Stimulated activated CD8-positive, alpha-beta memory T cell treated with anti-CD3 and anti-CD28 coated beads, Interleukin-7, amount 100 ng/mL, for 24 hours (primary cell): ENCODE measurements at regions not wholly inside any gene's neighbourhood (a gene's known extent, or its start where the extent isn't known, plus 50 kb on each side); places are given as distances from the start of the nearest gene placed in this dataset.

Experiments used
- DNase-seq: peaks from one replicate; pipeline ENCODE4 v3.0.0-alpha.2; 2020; ENCODE audit warnings: low read depth

DNA sequence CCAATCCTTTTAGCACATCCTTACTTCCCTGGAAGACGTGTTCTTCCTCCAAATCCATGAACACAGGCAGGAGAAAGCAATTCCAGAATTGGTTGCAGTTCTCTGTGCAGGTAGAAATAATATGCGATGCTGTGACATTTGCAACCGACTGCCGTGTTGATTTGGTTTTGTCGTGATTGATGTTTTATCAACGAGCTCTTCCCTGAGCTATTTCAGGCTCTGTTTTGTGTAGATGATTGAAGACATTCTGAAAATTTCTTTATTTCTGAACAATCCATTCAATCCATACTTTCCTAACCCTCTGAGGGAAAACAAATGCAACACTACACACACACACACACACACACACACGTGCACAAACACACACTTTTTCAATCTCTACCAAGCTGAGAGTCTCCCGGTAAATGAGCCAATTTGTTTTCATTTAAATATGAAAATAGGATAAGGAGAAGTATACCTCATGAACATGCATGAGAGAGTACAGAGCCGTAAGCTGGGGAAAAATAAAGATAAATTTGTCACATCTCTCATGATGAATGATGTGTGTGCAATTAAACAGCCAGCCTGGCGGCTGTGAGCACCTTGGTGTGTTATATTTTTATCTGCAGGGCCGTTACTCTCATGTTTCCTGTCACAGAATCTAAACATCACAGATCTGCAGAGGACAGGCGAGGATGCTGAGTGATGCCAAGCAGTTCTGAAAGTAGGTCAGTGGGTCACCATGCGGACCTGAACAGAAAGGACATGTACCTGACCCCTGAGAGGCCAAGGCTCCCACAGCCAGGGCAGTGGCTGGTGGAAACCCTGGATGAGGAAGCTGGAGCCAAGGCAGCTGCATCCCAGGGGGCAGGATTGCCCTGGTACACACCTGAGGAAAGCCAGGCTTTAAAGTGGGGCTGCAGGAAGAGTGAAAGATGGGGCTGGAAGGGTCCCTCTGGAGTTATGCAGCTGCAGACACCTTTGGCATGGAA, 64.8 kb downstream of the PDCL3 start:
- no peak for DNase-seq

DNA sequence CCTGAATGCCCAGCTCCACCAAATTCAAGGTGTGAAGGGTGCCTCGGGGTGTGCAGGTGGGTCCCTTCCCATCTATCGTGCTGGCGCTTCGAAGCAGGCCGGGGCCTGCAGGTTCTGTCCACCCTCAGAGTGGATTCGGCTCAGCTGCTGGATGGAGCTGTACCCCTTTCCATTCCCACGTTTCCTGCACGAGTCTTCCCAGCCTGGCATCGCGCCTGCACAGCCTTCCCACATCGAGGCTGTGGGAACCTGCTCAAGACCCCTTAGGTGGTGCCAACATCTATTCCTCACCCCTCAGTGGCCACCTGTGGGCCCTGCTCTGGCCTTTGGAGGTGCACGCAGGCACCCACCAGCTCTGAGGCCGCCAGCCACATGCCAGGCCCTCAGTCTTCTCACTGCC, 65.7 kb downstream of the PDCL3 start:
- no peak for DNase-seq

DNA sequence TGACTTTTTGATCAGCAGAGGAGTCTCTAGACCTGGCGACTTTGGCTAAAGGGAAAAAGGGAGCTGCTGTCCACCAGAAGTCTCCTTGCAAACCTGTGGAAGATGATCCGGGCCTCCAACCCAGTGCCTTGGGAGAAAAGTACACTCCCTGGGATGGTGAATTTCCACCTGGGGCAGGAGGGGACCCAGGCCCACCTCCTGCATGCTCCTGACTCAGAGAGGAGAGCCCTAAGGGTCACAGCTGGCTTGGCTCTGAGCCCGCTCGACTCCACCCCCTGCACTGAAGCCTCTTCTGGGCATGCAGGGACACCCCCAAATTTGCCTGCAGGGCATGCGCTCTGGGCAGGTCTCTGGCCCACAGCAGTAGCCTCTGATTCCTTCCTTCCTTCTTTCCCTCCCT, 66.5 kb downstream of the PDCL3 start:
- DNase-seq = no peak

DNA sequence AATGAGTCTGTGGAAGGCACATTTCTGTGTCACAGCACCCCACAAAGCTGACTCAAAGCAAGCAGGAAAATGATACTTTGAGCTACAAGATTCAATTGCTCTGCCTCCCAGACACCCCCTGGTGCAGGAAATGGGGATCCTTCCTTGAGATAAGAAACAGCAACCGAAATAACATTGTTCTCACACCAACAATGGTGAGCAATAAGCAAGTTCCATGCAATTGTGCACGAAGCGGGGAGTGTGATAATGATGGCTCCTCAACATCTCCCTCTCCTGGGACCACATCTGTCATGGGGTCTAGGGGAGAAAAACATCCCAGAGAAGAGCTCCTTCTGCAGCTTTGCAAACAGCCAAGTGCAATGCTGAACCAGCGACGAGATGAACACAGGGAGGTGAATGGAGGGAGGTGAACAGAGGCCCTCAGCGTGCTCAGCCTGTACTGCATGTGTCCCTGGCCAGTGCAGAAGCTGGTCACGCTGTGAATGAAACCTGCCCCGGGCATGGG, 67.7 kb downstream of the PDCL3 start:
- no peak for DNase-seq

DNA sequence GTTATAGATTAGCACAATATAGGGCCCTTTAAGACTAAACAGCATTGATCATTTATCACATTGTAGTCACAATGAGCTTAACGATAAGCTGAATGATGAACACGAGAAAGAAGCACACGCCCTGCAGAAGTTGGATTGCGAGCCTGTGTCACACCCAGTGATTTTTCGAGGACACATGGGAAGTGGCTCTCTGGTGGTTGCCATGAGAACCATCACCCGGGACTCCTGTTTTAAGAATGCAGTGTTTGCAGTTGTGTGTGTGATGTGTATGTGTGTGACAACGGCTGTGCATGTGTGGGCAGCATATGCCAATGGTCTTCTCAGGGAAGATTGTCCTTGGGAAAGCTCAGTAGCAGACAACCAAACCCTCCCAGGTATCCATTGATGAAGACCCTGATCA, 69.2 kb downstream of the PDCL3 start:
- no peak for DNase-seq

DNA sequence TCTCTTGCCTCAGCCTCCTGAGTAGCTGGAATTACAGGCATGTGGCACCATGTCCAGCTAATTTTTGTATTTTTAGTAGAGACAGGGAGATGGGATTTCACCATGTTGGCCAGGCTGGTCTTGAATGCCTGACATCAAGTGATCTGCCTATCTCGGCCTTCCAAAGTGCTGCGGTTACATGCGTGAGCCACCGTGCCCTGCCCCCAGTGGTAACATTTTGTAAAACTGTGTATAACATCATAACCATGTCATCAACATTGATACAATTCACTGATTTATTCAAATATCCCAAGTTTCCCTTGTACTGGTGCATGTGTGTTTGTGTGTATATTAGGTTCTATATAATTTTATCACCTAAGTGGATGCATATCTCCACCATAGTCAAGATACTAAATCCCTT, 70.0 kb downstream of the PDCL3 start:
- DNase-seq = no peak

DNA sequence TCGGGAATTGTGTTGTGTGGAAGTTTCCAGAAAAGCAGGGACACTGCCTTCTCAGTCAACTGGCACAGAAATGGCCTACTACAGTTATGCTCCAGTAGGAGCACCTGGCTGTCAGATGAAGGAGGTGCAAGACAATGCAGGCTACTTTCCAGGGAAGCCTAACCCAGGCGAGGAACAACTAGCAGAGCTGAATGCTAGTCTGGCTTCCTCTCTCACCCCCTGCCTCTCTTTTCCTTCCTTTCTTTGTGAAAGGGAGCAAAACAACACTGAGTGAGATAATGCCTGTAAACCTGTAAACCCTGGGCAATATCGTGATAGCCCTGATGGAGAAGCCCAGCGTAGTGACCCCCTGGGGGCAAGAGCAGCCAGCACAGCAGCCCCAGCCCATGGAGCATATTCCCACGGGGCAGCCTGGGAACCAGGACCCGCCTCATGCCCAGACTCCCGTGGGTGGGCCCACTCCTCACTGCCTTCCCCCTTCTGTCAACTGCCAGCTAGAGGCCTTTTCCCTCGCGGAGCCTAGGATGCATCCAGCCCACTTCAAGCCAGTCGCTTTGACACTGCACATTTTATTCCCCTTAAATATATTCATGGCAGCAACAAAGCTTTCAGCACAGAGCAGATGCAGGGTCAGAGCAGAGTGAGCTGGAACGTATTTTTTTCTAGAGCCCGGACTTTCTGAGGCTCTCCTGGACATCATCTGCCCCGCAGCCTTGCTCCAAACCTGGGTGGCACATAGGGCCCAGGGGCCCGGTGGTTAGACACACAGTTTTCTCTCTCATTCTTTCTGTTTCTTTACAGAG, 77.0 kb downstream of the PDCL3 start:
- DNase-seq = no peak

DNA sequence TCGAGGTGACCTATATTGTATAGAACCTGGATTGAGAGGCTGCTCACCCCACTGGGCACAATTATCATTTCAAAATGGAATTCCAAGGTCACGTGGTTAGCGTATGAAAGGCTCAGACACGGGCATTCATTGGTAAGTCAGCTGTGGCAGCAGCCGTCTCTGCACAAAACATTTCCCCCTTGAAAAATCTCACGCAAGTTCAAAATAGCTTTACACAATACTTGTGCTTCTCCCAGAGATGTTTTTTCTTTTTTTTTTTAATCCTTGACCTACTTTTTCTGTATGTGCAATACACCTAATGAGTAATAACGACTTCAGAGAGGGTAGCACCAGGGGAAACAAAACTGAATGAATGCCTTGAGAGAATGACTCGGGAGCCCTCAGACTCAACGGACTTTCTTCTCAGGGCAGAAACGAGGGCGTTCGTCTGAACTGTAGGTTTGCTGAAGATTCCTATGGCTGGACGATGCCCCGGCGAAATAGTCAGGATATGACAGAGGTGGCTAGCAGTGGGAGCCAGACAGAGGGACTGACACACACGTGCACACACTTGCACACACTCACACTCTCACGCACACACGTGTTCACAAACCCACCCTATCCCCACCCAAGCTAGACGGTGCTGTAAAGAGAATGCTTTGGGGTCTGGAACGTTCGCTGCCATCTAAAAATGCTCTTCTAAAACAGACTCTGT, 77.8 kb downstream of the PDCL3 start:
- DNase-seq = no peak

DNA sequence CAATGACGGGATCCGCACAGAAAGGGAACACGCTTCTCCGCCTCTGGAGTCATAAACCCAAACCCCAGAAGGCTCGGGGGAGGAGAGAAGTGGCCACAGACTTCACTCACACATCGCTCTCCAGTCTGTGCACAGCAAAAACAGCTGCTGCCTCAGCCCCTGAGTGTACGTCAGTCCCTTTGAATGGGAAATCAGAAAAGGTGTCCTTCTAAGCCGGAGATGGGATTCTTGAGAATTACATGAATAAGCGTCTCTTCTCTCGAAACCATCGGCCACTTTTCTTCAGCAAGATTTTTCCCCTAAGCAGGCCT, 78.3 kb downstream of the PDCL3 start:
- DNase-seq = no peak

DNA sequence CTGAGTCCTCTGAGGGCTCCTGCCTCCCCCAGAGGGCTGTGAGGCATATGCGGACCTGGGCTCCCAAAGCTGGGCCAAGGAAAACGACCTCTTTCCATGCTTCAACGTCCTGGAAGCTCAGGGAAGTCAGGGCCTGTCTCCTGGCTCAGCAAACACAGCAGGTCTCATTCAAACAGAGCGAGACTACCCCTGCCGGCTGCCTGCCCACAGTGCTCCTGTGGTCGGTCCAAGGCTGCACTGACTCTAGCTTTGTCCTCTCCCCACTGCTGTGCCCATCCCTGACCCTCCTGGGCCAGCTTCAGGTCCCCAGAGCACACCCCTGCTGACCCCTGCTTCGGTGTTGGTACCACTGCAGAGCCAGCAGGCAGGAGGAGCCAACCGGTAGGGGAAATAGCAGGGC, 79.6 kb downstream of the PDCL3 start:
- DNase-seq = no peak

DNA sequence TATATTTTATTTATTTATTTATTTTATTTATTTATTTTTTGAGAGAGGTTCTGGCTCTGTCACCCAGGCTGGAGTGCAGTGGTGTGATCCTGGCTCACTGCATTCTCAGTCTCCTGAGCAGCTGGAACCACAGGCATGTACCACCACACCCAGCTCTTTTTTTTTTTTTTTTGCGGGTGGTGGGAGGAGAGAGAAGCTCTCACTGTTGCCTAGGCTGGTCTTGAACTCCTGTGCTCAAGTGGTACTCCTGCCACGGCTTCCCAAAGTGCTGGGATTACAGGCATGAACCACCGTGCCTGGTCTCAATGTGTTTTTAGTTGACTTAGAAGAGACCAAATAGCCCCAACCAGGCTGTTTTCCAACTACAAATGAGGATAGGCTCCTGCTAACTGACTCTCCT, 80.7 kb downstream of the PDCL3 start:
- no peak for DNase-seq

DNA sequence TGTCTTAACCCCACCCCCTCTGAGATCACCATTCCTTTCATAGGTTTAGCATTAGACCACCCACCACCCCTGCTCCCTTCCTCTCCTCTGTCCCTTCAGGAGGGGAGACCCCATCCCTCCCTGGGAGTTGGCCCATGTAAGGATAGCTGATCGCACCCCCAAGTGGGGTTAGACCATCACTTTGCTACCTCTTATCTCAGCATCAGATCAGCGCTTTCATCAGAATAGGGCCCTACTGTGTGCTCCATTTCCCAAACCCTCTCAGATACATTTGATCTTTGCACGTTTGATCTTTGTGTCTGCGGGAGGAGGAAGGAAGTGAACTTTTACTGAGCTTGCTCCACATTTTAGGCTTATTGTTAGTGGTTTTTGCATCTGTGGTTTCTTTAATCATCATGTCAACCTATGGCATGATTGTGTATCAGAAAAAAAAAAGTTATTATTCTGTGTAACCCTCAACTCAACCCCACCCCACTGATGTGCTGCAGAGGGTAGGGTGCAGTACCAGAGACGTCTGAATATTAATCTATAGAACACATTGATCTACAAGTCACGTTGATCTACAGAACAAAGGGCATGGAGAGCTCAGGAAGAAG, 81.2 kb downstream of the PDCL3 start:
- DNase-seq = no peak

DNA sequence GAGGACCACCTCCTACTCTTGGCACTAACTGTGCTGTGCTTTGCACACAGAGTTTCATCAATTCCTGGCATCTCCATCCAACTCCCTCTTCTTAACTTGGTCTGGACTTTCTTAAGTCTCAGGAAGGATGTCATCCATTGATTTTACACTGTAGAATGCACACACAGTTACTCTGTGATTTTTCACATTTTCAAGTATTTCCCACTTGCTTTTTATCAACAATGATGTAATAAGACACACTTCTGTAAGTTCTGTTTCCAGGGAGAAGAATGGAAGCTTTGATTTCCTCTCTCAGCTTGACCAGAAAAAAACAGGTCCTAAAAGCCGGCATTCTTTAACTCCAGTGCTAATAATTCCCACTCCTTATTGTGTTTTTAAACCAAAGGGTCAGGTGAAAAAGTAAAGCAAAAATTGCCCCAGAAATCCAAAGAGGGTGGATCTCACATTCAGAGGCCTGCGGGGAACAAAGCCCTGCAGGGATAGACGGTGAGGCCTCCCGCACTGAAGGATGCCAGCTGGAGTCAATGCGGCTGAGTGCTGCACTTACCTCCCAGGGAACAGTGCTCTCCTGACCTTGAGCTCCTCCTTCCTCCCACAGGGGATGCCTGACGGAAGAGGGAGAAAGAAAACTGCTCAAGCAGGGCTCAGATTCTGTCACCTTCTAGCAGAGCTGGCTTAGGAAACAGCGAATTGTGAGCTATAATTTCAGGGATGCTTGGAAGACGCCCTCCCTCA, 83.1 kb downstream of the PDCL3 start:
- no peak for DNase-seq

DNA sequence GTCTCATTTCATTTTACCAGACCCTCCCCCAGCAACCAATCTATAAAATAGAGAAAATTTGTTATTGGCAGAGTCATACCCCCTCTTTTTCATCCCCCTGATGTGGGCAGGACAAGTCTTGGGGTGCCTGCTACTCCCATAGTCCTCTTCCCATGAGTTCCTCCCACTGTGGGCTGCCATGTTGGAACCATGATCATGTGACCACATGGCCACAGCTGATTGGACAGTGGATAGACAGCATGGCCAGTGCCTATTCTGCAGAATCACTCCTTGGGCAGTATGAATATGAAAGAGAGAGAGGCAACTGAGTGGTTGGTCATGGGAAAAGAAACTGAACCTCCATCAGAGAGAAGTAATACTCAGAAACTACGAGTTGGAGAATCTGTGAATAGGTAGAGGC, 84.9 kb downstream of the PDCL3 start:
- DNase-seq = no peak

DNA sequence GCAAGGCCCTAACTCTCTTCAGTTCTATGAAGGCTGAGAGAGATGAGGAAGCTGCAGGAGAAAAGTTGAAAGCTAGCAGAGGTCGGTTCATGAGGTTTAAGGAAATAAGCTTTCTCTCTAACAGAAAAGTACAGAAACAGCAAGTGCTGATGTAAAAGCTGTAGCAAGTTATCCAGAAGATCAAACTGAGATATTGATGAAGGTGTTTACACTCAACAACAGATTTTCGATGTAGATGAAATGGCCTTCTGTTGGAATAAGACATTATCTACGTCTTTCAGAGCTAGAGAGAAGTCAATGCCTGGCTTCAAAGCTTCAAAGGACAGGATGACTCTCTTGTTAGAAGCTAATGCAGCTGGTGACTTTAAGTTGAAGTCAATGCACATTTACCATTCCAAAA, 87.4 kb downstream of the PDCL3 start:
- no peak for DNase-seq

DNA sequence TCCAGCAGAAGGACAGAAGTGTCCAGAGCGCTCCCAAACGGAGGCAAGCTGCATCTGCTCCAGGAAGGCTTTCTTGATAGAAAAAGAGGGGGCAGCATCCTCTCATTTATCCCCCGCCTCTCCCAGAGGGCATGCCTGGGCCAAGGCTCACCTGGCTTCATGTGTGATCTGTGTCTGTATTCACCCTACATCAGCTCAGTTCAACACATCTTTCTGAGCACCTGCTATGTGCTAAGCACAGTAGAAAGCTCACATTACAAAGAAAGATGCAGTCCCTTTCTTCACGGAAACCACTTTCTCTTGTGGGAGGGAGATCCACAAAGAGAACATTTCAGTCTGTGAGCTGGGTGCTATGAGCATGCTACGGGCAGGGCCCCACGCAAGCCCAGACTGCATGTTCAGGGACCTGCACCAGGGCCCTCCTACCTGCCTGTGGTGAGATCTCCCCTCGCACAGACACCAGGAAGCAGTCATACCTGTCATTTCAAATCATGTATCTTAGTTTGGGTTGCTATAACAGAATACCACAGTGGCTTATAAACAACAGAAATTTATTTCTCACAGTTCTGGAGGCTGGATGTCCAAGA, 90.7 kb downstream of the PDCL3 start:
- DNase-seq = no peak

DNA sequence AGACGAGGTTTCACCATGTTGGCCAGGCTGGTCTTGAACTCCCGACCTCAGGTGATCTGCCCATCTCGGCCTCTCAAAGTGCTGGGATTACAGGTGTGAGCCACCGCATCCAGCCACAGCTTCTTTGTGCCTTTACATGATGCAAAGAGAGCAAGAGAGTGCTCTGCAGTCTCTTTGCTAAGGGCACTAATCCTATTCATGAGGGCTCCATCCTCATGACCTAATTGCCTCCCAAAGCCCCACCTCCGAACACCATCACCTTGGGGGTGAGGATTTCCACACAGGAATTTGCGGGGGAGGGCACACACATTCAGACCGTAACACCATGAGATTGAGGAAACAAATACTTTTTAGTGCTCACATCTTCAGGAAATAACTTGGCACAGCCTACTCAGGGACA, 91.8 kb downstream of the PDCL3 start:
- no peak for DNase-seq

DNA sequence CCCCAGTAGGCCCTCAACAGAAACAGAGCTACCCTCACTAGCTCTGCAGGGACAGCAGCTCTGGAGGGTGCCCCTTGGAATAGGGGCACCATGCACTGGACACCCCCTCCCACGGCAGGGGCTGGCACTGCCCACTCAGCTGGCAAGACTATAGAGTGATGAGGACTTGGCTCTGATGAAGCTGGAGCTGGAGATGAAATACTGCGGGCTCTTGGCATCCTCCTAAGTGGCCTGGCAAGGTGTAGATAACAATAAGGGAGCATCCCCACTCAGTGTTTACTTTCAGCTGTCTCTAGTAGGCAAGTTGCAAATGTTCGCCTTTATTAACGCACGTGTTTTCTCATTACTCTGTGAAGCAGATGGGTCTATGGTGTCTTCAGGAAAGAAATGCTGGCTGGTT, 92.7 kb downstream of the PDCL3 start:
- no peak for DNase-seq

DNA sequence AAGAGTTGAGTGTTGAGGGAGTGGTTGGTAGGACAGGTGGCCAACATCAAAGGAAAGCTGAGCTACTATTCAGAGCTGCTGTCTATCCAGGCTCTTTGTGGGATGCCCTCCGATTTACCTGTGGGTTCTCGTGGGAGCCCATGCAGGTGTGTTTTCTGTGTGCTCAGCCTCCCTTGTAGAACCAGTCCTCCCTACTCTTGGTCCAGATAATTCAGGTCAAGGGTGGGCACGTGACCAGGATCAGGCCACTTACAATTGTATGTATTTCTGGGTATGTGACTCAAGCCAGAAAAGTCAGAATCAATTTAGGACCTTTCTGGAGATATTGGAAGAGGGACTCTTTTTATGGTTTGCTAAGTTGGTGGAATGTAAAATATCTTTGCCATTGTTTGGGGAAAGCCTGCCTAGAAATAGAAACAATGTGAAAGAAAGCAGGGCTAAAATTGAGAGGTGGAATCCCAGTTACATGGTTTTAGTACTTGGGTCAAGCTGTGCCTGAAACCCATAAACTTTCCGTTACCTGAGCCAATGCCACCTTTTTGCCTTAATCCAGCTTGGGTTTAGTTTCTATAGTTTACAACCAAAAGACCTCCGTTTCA, 93.2 kb downstream of the PDCL3 start:
- DNase-seq = no peak

DNA sequence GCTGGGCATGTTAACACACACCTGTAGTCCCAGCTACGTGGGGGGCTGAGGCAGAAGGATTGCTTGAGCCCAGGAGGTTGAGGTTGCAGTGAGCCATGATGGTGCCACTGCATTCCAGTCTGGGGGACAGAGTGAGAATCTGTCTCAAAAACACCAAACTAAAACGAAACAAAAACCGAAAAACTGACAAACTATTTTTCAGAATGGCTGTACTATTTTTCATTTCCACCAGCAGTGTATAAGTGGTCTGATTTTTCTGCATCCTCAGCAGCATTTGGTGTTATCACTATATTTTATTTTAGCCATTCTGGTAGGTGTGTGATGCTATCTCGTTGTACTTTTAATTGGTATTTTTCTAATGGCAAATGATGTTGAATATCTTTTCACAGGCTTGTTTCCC, 95.2 kb downstream of the PDCL3 start:
- no peak for DNase-seq
